ENCODE measurements at regions not wholly inside any gene's neighbourhood (a gene's known extent, or its start where the extent isn't known, plus 50 kb on each side); places are given as distances from the start of the nearest gene placed in this dataset.
"Not testable (repeated sequence)": the region's sequence is repeated elsewhere in the genome, so short reads cannot be mapped to it uniquely, and the experiment has no call there.

DNA sequence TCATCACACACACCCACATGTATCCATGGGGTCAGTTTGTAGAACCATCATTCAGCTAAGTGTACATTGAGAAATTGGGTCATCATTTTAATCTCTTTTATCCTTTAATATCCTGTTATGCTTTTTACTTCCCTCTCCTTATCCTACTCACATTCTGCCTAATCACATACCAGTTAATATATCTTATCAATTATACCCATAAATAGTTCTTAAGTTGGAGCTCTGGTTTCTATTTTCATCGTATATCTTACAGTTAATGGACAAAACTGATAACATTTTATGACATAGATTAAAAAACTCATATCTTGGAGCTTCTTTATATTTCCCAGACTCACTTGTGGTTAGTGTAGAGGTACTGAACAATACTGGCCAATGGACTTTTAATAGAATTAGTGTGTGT, 729.5 kb upstream of the LCORL start:
- DNase-seq, result no peak
- in situ Hi-C loops (cut with MboI; ENCODE audit: low pct_unique_long_range_greater_than_20kb, low sequenced_read_pairs), result no loop called here

DNA sequence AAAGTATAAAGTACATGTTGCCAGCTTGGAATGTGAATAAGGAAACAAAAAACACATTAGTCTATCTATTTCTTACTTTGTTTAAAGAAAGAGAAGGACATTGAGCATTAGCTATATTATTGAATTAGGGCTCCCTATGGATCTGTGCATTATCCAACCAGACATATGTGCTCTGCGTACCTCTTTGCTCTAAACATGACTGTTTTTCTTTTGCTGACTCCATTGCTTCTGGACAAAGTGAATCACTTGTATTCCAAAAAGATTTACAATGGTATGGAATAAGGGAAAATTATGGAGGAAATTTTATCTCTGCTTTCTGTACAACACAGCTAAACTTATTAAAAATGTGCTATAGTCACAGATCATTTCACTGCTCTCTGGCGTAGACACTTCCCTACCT, 727.8 kb upstream of the LCORL start:
- in situ Hi-C loops (cut with MboI; ENCODE audit: low pct_unique_long_range_greater_than_20kb, low sequenced_read_pairs), result no loop called here
- DNase-seq, result no peak

DNA sequence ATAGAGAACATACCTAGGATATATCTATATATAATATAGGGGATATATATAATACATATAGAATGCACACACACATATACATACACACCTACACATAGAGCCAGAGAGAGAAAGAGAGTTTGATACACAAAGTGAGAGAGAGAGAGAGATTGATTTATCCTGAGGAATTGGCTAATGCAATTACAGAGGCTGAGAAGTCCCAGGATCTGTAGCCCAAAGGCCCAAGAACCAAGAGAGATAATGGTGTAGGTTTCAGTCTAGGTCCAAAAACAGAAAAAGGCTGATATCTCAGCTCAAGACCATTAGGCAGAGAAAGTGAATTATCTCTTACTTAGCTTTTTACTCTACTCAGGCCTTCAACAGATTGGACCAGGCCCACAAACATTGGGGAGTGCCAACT, 715.0 kb upstream of the LCORL start:
- DNase-seq, result no peak
- in situ Hi-C loops (cut with MboI; ENCODE audit: low pct_unique_long_range_greater_than_20kb, low sequenced_read_pairs), result no loop called here

- in situ Hi-C loops (cut with MboI; ENCODE audit: low pct_unique_long_range_greater_than_20kb, low sequenced_read_pairs), result no loop called here
- DNase-seq, result no peak
Measured at GRCh38 chr4:18735740-18736268, 714.2 kb upstream of the LCORL start.

DNA sequence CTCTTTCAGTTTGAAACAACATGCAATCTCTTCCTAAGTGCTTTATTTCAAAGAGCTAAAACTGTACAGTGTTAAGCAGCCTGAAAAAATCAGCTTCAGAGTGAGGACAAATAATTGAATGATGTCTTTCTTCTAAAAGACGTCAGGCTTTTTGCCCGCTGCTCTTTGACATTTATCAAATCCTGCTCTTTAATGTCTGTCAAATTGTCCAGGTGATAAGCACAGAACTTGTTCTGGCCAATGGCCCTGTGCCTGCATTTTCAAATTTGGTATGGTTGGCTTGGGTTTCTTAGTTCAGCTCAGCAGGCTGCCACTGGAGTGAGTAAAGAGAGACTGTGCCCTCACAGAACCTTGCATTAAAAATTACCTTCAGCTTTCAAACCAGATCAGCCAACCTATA, 712.9 kb upstream of the LCORL start:
- in situ Hi-C loops (cut with MboI; ENCODE audit: low pct_unique_long_range_greater_than_20kb, low sequenced_read_pairs), result no loop called here
- no peak for DNase-seq

GRCh38 chr4:18733961-18734360, 712.4 kb upstream of the LCORL start:
- DNase-seq, result no peak
- in situ Hi-C loops (cut with MboI; ENCODE audit: low pct_unique_long_range_greater_than_20kb, low sequenced_read_pairs), result no loop called here

DNA sequence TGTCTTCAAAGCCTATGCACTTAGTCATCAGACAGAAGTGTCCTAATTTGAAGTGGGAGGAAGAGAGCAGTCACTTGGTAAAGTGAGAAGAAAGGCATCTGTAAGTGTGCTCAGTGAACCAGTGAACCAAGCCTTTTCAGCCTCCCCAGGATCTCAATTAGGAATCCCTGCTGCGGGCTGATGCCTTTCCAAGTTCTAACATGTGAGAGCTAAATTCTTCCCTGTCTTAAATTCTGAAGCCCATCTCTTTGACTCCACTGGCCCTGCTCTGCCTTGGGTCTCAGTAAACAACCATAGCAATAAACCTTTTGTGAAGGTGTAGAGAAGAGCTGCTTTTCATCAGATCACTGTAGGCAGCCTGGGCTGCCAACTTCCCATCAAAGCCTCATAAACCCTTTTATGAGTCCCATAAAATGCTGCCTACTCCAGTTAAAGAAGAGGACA, 701.2 kb upstream of the LCORL start:
- DNase-seq, result no peak
- in situ Hi-C loops (cut with MboI; ENCODE audit: low pct_unique_long_range_greater_than_20kb, low sequenced_read_pairs), result no loop called here

DNA sequence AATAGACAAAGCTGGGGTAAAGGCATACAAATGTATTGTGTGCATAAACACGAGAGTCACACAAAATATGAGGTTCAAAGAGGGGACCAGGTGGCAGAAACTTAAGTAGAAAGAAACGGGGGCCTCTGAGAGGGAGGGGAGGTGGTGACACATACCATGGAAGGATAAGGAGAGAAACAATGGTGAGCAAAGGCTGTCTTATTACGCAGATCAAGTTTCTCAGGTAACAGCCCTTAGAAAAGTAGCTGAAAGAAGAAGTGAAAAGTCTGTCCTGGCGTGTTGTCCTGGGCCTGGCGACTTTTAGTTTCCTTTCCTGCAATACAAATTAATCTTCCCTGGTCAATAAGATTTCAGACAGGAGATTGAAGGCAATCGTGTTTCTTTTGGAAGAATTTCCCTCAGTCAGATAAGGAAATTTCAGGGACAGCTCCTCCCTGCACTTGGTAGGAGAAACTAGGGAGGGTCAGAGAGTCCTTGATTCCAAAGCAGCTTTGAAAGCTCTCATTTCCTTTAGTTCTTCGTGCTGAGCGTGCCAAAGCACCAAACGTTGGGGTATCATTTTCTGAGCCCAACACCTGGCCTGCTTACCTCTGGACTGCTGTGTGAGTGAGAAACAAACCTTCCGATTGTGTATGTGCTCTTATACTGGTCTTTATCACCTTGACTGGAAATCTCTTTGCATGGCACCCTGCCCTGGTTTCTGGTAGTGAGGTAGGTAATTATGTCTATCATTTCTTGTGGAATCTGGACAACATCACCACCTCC, 676.7 kb upstream of the LCORL start:
- no peak for DNase-seq
- in situ Hi-C loops (cut with MboI; ENCODE audit: low pct_unique_long_range_greater_than_20kb, low sequenced_read_pairs), result no loop called here

GRCh38 chr4:18695733-18696527, 674.4 kb upstream of the LCORL start:
- DNase-seq, result no peak
- in situ Hi-C loops (cut with MboI; ENCODE audit: low pct_unique_long_range_greater_than_20kb, low sequenced_read_pairs), result no loop called here

GRCh38 chr4:18691431-18692200, 670.1 kb upstream of the LCORL start:
- DNase-seq, result no peak
- in situ Hi-C loops (cut with MboI; ENCODE audit: low pct_unique_long_range_greater_than_20kb, low sequenced_read_pairs), result no loop called here

- no peak for DNase-seq
- in situ Hi-C loops (cut with MboI; ENCODE audit: low pct_unique_long_range_greater_than_20kb, low sequenced_read_pairs), result no loop called here
Measured at GRCh38 chr4:18690291-18690955, 668.9 kb upstream of the LCORL start.

DNA sequence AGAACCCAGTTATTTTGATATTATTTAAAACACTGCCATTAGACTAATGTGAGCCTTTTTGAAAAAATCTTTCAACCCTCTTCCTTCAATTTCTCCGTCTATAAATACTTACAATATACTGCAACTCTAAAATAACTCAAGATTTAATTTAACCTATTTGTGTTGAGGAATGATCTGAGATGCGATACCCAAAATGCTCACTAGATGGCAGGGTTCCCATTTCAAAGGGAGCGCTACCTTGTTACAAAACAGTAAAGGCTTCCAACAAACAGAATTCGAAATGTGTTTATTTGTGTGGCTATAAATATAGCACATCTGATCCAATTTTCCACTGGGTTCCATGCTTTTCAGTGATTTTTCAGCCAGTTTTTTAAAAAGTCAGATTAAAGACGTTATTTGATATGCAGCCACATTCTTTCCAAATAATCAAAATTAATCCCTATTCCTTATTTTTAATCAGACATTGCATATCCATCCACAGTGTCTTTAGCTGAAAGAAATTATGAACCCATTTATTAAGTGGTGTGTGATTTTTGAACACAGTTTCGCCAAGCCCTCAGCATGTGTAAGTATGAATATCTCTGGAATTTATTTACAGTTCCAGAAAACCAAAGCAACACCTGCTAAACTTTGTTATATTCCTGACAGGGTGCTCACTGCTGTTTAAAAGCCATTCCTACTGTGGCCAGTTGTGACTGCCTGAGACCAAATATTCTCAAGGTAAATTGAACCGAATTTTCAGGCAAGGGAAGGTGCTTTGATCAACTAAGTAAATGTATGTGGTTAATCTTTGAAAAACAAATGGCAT, 668.0 kb upstream of the LCORL start:
- in situ Hi-C loops (cut with MboI; ENCODE audit: low pct_unique_long_range_greater_than_20kb, low sequenced_read_pairs), result no loop called here

GRCh38 chr4:18688351-18688750, 666.8 kb upstream of the LCORL start:
- DNase-seq; in situ Hi-C loops (cut with MboI; ENCODE audit: low pct_unique_long_range_greater_than_20kb, low sequenced_read_pairs): not testable (repeated sequence)

More for the DNA sequence above, 668.0 kb upstream of the LCORL start:
- peak; percentile 59 for DNase-seq

- in situ Hi-C loops (cut with MboI; ENCODE audit: low pct_unique_long_range_greater_than_20kb, low sequenced_read_pairs), result no loop called here
- DNase-seq, result no peak
Measured at GRCh38 chr4:18686338-18687037, 664.9 kb upstream of the LCORL start.

DNA sequence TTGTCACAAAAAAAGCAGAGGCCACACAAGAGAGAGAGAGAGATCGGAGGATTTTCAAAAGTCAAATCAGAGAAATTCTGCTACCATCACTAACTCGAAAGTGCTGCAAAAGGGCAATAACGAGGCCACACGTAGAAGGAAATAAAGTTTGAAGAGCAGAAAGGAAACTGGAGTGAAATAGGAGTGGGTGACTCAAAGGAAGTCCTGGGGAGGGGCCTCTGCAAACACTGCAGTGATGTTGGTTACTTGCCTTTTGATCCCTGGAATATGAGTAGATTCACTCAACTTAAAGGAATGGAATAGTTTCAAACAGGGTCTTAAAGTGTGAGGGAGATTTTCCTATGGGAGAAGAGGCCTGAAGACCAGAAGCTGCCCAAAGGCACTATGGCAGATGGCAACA, 663.4 kb upstream of the LCORL start:
- in situ Hi-C loops (cut with MboI; ENCODE audit: low pct_unique_long_range_greater_than_20kb, low sequenced_read_pairs), result no loop called here
- no peak for DNase-seq

DNA sequence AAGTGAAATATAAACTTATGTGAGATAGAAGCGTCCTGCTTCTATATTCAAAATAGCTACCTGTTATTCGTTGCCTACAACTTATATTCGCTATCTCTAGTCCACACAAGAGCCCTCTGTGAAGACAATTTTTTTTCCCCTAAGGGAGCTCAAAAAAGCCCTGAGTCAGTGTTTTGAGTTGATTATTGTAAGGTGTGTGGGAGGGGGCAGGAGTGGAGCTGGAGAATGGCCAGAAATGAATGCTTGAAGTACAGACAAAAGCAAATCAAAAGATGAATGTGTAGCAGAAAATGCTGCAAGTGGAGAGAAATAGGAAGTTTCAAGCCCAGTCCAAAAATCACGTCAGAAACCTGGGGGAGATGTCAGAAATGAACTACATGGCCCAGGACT, 655.0 kb upstream of the LCORL start:
- no peak for DNase-seq
- in situ Hi-C loops (cut with MboI; ENCODE audit: low pct_unique_long_range_greater_than_20kb, low sequenced_read_pairs), result no loop called here

DNA sequence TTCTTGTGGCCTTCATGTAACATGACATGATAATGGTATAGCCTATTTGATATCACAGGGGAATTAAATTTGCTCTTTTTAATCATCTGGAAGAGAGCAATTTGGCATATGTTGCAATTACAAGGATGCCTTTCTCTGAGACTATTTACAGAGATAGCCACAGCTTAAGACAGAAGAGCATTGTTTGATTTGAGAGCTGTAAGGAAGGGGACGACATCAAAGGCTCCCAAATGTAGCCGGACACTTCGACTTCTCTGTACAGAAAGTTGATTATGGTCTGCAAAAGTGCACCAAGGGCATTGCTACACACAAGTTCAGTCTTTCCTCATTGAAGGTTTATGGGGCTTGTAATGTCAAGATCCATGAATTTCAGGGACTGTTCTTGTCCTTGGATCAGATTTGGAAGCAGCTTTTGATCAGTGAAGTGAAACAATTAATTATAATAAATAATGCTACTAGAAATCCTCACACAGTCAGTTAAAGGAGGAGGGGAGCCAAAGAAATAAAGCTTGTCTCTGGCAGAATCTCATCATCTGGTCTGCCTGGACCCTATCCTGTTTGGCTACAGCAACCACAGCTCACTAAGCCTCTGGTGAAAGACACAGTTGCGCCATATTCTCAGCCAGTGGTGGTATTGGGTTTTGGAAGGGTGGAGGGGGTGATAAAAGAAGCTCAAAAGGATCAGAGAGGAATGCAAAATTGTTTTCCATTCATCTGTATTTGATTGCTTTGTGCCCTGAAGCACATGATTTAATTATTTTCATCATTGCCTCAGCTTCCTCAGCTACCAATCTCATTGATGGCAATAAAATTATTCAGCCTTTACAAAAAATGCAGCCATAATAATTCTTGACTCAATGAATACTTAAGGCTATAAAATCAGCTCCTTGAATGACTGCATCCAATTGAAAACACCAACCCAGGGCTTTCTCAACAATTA, 654.3 kb upstream of the LCORL start:
- in situ Hi-C loops (cut with MboI; ENCODE audit: low pct_unique_long_range_greater_than_20kb, low sequenced_read_pairs), result no loop called here
- no peak for DNase-seq
